ENCODE measurements at regions not wholly inside any gene's neighbourhood (a gene's known extent, or its start where the extent isn't known, plus 50 kb on each side); places are given as distances from the start of the nearest gene placed in this dataset.

- no peak for DNase-seq (ENCODE audit: extremely low spot score)
- ChIA-PET POLR2A (no interaction called here), CTCF (no interaction called here)
- TF ChIP-seq, protein P1, sequence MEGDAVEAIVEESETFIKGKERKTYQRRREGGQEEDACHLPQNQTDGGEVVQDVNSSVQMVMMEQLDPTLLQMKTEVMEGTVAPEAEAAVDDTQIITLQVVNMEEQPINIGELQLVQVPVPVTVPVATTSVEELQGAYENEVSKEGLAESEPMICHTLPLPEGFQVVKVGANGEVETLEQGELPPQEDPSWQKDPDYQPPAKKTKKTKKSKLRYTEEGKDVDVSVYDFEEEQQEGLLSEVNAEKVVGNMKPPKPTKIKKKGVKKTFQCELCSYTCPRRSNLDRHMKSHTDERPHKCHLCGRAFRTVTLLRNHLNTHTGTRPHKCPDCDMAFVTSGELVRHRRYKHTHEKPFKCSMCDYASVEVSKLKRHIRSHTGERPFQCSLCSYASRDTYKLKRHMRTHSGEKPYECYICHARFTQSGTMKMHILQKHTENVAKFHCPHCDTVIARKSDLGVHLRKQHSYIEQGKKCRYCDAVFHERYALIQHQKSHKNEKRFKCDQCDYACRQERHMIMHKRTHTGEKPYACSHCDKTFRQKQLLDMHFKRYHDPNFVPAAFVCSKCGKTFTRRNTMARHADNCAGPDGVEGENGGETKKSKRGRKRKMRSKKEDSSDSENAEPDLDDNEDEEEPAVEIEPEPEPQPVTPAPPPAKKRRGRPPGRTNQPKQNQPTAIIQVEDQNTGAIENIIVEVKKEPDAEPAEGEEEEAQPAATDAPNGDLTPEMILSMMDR (IDR thresholded peaks at IDR 0.05; ENCODE audit: control extremely low read depth, extremely low read depth, low read depth, missing control alignments), result no peak
Measured at GRCh38 chr3:29214009-29214658, 66.7 kb upstream of the RBMS3 start.

DNA sequence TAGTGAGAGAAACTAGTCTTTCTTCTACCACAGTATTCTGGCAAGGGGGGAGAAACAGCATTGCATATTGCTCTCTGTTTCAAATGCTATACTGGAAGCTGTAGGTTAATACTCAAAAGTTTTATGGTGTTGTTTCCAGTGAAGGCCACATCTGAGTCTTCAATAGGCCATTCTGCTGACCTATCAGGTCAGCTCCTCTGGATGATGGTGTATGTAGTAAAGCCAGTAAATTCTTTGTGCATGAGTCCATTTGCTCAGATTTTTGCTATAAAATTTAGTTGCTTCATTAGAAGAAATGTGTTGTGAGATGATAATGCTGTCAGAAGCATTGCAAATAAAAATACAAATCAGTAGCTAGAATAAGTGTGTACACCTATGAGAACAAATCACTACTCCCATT lies 64.9 kb upstream of the RBMS3 start:
- ChIA-PET CTCF (interaction anchor here (1.1 to 1.6 kb wide), 2 partner anchors 9 to 11 kb away, joined by 3 to 4 read pairs; no protein-coding TSS in a partner anchor), POLR2A (no interaction called here)
- DNase-seq (ENCODE audit: extremely low spot score), result no peak
- TF ChIP-seq, protein P1 (IDR thresholded peaks at IDR 0.05; ENCODE audit: control extremely low read depth, extremely low read depth, low read depth, missing control alignments), result no peak

DNA sequence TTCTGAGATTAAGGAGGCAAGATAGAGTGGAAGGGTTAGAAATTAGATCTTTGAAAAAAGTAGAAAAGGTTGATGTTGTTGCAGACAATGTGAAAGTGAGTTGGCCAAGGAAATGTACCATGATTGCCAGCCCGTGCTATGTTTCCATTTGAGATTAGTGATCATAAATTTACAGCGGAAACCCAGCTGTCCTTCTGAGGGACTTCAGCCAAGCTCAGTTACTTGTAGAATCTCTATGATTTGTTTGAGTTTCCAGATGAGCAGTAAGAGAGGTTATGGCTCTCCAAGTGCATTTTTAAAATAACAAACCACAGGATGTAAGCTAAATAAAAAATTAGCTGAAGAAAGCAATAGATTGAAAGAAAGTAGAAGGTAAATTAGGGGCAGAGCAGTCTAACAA lies 54.2 kb upstream of the RBMS3 start:
- no peak for DNase-seq (ENCODE audit: extremely low spot score)
- TF ChIP-seq, protein P1 (IDR thresholded peaks at IDR 0.05; ENCODE audit: control extremely low read depth, extremely low read depth, low read depth, missing control alignments), result no peak
- ChIA-PET POLR2A (no interaction called here), CTCF (interaction anchor here (1.1 to 1.3 kb wide), 2 partner anchors 10 to 13 kb away, joined by 3 read pairs; no protein-coding TSS in a partner anchor)

DNA sequence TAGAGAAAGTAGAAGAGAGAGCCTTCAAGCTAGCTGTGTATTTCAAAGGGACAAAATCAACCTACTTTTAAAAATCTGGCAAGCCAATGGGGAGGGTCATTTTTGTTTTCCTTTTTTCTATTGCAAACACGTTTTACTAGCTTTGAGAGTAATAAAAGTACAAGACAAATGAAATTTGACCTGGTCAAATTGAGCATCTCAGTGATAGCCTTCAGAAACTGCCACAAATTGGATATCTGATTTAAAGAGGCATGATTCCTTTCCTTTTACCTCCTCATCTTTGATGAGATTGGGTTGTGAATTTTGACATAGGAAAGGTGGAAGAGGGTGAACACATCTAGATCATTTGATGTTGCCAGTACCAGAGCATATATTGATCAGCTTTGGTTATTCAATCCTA lies 53.6 kb upstream of the RBMS3 start:
- ChIA-PET POLR2A (no interaction called here), CTCF (interaction anchor here (1.1 kb wide), 1 partner anchor 11 kb away, joined by 3 read pairs; no protein-coding TSS in a partner anchor)
- TF ChIP-seq, protein P1 (IDR thresholded peaks at IDR 0.05; ENCODE audit: control extremely low read depth, extremely low read depth, low read depth, missing control alignments), result no peak
- DNase-seq (ENCODE audit: extremely low spot score), result no peak
